ENCODE measurements at regions not wholly inside any gene's neighbourhood (a gene's known extent, or its start where the extent isn't known, plus 50 kb on each side); places are given as distances from the start of the nearest gene placed in this dataset.
"Not testable (repeated sequence)": the region's sequence is repeated elsewhere in the genome, so short reads cannot be mapped to it uniquely, and the experiment has no call there.

DNA sequence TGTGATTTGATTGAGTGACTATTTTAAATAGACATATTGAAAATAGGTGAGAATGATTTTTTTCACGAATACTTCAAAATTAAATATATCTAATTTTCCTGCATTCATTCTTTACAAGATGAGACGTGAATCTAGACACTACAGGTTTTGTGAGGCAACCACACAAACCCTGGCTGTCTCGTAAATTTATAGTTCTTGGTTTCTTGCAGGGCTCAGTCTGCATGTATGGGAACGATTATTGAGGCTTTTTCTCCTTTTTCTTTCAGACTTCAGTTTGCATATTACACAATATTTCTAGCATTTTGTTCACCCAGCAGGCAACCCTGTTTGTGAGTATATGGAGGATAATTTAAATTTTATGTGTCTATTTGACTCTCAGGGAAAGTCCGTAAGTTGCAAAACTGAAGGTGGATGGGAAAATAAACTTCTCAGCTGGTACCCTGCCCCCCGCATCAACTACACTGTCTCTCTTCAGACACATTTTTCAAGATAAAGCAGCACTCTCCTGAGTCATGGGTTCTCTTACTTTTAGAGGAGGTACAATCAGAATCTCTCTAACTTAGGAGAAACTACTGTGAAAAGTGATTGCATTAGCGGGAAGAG lies 1349.3 kb downstream of the GRIK2 start:
- in situ Hi-C loops (cut with HindIII; ENCODE audit: low pct_unique_long_range_greater_than_20kb, low sequenced_read_pairs) = no loop called here
- no peak for DNase-seq (ENCODE audit: low read depth)

DNA sequence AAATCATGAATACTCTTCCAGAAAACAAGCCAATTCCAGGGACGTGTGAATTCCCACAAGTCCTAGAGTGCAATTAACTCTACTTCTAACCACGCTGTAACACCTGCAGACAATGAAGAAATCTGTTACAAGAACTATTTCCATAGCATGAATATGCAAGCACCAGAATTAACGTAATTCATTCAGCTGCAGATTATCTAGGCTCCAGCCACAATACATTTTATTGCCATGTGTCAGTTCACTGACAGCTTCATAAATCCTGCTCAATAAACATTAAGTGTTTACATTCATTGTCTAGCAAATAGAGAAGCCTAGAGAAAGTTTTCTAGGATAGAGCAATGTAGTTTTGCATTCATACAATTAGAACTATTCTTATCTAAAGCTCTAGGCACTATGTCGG lies 1348.5 kb downstream of the GRIK2 start:
- no peak for DNase-seq (ENCODE audit: low read depth)

DNA sequence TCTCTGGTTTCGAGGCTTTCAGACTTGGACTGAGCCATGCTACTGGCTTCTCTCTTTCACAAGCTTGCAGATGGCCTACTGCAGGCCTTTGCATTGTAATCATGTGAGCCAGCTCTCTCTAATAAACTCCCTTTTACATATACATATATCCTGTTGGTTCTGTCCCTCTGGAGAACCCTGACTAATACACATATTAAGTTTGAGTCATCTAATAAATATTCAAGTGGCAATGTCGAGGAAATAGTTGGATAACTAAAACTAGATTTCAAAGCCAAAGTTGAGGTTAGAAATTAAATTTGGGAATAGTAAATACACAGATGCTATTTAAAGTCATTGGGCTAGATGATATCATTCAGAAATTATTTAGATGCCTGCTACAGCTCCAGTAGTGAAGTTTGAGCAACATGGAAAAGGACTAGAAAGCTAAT lies 1343.4 kb downstream of the GRIK2 start:
- no peak for DNase-seq (ENCODE audit: low read depth)
- in situ Hi-C loops (cut with HindIII; ENCODE audit: low pct_unique_long_range_greater_than_20kb, low sequenced_read_pairs) = no loop called here

More for the DNA sequence above, 1348.5 kb downstream of the GRIK2 start:
- in situ Hi-C loops (cut with HindIII; ENCODE audit: low pct_unique_long_range_greater_than_20kb, low sequenced_read_pairs) = no loop called here

DNA sequence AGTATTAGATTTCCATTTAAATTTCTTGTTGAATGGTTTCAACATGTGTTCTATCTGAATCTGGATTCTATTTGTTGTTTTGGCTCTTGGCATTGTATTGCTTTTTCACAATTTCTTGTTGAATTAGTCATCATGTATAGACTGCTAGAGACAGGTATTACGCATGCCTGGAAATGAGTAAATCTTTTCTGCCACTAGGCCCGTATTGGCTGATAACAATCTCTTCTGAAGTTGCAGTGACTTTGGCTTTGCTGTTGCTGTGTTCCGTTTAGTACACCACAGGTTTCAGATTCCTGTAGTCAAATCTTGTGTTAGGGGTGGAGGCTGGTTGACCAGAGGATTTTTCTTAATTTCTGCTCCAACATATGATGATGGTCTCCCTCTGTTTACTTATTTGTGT lies 1339.4 kb downstream of the GRIK2 start:
- in situ Hi-C loops (cut with HindIII; ENCODE audit: low pct_unique_long_range_greater_than_20kb, low sequenced_read_pairs) = no loop called here
- no peak for DNase-seq (ENCODE audit: low read depth)

DNA sequence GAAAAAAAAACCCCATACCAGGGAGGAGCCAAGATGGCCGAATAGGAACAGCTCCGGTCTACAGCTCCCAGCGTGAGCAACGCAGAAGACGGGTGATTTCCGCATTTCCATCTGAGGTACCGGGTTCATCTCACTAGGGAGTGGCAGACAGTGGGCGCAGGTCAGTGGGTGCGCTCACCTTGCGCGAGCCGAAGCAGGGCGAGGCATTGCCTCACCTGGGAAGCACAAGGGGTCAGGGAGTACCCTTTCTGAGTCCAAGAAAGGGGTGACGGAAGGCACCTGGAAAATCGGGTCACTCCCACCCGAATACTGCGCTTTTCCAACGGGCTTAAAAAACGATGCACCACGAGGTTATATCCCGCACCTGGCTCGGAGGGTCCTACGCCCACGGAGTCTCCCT lies 1328.6 kb downstream of the GRIK2 start:
- in situ Hi-C loops (cut with HindIII; ENCODE audit: low pct_unique_long_range_greater_than_20kb, low sequenced_read_pairs); DNase-seq (ENCODE audit: low read depth): not testable (repeated sequence)

DNA sequence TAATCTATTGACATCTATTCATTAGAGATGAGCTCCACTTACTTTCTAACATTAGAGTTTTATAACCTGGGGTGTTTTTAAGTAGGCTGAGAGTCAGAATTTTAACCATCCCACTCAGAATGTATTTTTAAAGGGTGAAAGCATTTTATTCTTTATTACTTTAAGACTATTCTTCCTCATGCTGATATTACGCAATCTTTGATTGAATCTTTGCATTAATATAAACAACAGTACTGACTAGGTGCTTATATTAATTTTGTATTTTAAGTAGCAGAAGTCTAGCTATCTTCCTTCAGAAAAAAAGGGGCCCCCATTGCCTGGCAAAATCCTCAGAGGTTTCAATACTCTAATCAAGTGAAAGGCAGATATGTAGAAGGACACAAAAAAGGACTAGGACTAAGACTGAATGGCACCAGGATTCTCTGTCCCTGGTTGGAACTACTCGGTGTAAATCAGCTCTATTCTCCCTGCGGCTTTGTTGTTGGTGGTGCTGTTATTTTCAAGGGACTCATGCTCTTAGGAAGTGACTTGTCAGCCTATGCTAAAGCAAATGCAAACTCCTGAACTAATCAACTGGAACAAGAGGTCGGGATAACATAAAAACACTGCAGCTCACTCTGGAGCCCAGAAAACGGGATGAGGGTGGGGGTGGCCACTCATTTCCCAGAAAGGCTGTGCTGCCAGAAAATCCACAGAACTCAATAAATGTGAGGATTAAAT lies 1324.4 kb downstream of the GRIK2 start:
- in situ Hi-C loops (cut with HindIII; ENCODE audit: low pct_unique_long_range_greater_than_20kb, low sequenced_read_pairs) = no loop called here

DNA sequence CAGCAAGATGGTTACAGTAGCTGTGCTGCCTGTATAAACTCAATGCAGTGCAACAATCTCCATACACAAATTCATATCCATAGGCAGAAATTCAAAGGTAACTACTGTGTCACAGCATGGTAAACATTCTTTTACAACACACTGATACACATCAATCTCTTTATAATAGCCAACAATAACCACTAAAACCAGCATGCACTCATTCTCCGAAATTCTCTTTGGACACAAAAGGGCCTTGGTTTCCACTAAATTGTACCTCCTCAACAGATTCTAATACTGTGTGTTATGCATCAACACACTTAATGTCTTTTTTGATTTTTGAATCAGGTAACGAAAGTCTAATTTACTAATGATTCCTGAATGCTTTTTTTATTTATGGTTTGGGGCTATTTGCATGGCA lies 1323.7 kb downstream of the GRIK2 start:
- no peak for DNase-seq (ENCODE audit: low read depth)
- in situ Hi-C loops (cut with HindIII; ENCODE audit: low pct_unique_long_range_greater_than_20kb, low sequenced_read_pairs) = no loop called here

More for the DNA sequence above, 1324.4 kb downstream of the GRIK2 start:
- DNase-seq (ENCODE audit: low read depth) = no peak

DNA sequence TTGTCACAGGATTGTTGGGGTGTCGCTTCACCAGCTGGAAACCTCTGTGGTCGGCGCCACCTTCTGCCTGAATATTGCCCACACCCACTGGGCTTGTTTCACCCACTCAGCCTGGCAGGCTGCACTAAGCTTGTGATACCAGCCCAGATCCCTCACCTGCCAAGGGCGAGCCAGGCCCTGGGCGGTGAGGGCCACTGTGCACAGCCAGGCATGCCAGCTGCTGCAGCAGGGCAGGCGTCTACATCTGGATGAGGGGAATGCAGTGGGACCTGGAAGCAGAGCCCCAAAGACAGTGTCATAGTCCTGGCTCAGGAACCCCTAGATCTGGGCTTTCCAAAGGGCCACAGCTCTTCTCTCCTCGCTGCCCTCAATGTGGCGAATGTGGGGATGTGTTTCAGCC lies 1307.5 kb downstream of the GRIK2 start:
- in situ Hi-C loops (cut with HindIII; ENCODE audit: low pct_unique_long_range_greater_than_20kb, low sequenced_read_pairs) = no loop called here
- no peak for DNase-seq (ENCODE audit: low read depth)

DNA sequence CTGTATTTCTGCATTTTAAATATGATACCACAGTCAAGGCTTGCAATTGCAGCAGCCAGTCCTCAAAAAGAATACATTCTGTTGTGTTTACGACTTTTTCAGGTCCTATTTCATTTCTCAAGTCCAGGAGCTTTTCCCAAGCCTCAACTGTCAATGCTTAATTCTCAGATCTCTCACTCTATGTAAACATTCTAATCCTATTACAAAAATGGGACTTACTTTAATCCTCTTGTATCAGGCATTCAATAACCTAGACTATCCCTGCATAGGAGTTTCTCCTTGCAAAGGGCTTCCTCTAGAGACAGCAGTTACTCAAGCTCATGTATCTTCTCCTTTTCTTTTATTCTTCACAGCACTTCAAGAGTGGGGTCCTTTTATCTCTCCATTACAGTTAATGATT lies 1293.0 kb downstream of the GRIK2 start:
- in situ Hi-C loops (cut with HindIII; ENCODE audit: low pct_unique_long_range_greater_than_20kb, low sequenced_read_pairs) = no loop called here
- DNase-seq (ENCODE audit: low read depth) = no peak

DNA sequence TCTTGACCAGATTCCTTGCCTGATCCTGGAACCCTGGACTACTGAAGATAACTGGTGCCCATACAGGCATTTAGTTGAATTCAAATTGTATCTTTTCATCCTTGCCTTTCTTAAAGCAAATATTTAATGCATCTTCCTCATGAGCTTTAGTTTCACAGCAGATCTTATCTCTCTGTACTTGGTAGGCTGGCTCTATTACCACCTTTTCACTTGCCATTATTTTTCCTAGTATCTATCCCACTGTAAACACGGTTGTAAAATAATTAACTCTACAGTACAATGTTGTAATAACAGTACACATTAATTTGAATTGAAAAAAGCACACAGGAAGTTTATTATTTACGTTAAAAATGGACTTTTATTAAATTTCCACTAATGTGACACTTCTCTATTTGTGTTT lies 1286.9 kb downstream of the GRIK2 start:
- in situ Hi-C loops (cut with HindIII; ENCODE audit: low pct_unique_long_range_greater_than_20kb, low sequenced_read_pairs) = no loop called here
- DNase-seq (ENCODE audit: low read depth) = no peak

DNA sequence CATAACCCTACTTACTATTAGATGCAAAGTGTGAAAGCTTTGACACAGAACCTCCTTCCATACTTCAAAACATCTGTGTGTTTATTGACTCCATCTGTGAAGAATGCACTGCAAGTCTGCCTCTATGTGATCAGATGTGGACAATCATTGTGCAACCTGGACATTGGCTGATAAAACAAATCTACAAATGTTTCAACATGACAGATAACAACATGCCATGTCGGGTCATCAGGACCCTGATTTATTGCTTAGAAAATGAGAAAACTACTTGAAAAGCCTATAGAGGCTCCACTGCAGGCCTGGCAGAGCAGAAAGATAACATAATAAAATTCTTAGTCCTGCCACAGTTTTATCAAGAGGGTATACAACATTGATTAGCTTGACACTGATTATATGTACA lies 1286.4 kb downstream of the GRIK2 start:
- in situ Hi-C loops (cut with HindIII; ENCODE audit: low pct_unique_long_range_greater_than_20kb, low sequenced_read_pairs) = no loop called here

DNA sequence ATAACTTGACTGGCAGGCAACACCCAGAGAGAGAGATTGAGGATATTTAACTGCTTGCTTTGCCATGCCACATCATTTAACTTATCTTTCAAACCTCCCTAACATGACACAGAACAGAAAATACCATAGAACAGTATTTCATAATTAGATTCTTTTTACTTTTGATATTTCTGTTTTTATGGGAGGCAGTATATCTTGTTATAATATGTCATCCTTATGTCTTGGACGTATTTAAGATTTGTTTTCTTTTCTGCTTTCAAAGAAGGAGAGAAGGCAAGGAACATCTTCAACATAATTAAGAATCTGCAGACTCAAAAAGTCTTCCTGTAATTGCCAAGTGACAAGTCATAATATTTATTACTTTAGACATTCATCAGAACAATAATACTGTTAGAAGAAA lies 1283.7 kb downstream of the GRIK2 start:
- in situ Hi-C loops (cut with HindIII; ENCODE audit: low pct_unique_long_range_greater_than_20kb, low sequenced_read_pairs) = no loop called here
- DNase-seq (ENCODE audit: low read depth) = no peak

More for the DNA sequence above, 1286.4 kb downstream of the GRIK2 start:
- DNase-seq (ENCODE audit: low read depth) = no peak

DNA sequence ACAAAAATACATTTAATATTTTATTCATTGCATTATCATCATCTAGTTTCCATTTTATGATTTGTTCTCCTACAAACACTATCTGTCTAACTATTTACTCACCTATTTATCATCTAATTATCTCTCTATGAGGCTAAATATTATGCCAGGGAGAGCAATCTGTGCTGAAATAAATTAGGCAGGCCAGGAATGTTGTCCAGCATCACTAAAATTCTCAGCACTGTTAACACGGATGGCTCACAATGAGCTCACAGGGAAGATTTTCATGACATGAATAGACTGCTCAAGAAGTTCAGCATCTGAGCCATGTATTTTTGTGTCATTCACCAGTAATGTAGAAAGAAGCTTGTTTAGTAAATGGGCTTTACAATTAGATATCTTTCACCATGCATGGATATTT lies 1277.2 kb downstream of the GRIK2 start:
- DNase-seq (ENCODE audit: low read depth) = no peak
- in situ Hi-C loops (cut with HindIII; ENCODE audit: low pct_unique_long_range_greater_than_20kb, low sequenced_read_pairs) = no loop called here

DNA sequence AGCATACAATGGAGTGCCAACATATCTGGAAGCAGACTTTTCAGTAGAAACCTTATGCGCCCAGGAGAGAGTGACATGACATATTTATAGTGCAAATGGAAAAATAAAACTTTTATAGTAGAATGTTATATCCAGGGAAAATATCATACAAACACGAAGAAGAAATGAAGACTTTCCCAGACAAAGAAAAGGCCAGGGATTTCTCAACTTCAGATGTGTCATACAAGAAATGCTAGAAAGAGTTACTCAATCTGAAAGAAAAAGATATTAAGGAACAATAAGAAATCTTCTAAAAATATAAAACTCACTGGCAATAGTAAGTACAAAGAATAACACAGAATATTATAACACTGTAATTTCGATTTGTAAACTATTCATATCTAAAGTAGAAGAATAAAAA lies 1269.3 kb downstream of the GRIK2 start:
- in situ Hi-C loops (cut with HindIII; ENCODE audit: low pct_unique_long_range_greater_than_20kb, low sequenced_read_pairs) = no loop called here

DNA sequence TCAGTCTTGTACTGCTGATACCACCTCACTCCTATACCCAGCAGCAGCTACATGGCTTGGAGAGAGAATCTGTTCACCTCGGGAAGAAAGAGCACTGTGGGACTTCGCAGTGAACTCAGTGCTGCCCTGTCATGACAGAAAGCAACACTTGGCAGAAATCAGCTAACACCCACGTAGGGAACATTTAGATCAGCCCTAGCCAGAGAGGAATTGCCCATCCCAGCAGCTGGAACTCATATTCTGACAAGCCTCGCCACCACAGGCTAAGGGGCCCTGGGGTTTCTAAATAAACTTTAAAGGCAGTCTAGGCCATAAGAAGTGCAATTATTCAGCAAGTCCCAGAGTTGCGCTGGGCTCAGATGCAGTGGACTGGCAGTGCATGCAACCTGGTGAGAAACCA lies 1266.8 kb downstream of the GRIK2 start:
- in situ Hi-C loops (cut with HindIII; ENCODE audit: low pct_unique_long_range_greater_than_20kb, low sequenced_read_pairs) = no loop called here

More for the DNA sequence above, 1269.3 kb downstream of the GRIK2 start:
- no peak for DNase-seq (ENCODE audit: low read depth)

DNA sequence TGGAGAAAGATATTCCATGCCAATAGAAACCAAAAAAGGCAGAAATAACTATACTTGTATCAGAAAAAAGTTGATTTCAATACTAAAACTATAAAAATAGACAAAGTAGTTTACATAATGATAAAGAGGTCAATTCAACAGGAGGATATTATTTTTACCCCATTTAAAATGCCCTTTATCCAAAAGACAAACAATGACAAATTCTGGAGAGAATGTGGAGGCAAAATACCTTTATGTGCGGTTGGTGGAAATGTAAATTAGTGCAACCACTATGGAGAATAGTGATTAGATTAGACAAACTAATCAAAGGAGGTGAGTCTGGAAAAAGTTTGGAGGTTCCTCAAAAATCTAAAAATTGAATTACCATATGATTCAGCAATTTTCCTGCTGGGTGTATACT lies 1262.3 kb downstream of the GRIK2 start:
- no peak for DNase-seq (ENCODE audit: low read depth)
- in situ Hi-C loops (cut with HindIII; ENCODE audit: low pct_unique_long_range_greater_than_20kb, low sequenced_read_pairs) = no loop called here

More for the DNA sequence above, 1266.8 kb downstream of the GRIK2 start:
- no peak for DNase-seq (ENCODE audit: low read depth)

DNA sequence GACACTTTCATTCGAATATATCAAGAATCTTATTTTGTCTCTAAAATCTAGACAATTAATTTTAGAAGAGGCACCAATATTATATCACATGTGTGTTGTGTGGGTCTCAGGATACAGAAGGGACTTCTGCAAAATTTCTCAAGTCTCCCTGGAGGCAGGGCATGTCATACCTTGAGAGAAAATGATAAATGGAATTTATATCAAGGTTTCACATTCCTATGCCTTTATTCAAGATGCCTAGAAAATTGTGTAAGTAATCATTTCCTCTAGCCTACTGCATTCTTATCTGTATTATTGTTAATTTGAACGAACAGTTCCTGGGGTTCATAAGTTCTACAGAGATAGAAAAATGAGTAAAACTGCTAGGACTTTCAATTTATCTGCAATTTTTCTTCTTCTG lies 1247.9 kb downstream of the GRIK2 start:
- in situ Hi-C loops (cut with HindIII; ENCODE audit: low pct_unique_long_range_greater_than_20kb, low sequenced_read_pairs) = no loop called here
- no peak for DNase-seq (ENCODE audit: low read depth)

DNA sequence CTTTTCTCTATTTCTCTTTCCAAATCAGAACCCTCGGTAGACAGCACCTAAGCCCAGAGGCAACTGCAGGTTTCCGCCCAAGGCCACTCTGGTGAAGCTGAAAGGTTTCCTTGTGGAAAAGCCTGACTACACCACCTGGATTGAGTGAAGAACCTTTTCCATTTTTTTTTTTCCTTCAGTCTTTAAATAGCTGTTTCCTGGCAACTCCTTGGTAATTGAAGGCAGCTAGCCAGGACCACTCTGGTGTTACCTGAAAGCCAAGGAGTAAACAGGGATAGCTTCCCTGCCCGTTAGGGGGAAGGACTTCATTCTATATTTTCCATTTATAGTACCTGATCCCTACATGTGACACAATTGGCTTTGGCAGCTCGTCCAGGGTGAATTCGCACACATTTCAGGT lies 1238.4 kb downstream of the GRIK2 start:
- in situ Hi-C loops (cut with HindIII; ENCODE audit: low pct_unique_long_range_greater_than_20kb, low sequenced_read_pairs) = no loop called here
- no peak for DNase-seq (ENCODE audit: low read depth)

DNA sequence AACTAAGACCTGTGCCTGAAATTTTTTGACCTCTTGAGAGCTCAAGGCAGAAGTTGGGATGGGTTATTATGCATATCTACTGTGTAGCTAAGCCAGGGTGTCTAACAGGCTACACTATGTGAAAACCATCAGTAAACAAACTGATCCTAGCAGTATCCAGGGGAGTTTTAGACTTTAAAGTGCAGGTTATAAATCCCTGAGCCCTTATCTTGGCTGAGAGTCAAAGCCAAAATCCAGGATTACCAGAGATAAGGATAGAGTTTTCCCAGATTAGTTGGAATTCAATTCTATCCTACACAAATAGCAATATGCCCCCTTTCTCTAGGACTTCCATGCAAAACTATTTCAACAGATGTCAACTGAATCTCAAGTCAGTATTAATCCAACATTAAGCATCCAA lies 1229.7 kb downstream of the GRIK2 start:
- in situ Hi-C loops (cut with HindIII; ENCODE audit: low pct_unique_long_range_greater_than_20kb, low sequenced_read_pairs) = no loop called here
- DNase-seq (ENCODE audit: low read depth) = no peak

DNA sequence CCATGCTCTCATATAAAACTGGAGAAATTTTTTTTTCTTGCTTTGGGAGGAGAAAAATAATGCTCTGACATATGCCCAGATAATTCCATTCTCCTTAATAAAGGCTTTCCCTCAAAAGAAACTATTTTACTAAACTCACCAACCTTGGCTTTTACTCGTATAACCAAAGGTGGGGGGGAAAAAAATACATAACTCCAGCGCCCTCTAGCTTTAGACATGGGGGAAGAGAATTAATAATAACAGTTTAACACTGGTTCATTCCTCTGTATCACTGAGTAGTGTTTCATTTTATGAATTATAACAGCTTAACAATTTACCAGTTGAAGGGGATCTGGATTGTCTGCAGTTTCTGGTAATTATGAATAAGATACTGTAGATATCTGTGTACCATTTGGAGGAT lies 1226.1 kb downstream of the GRIK2 start:
- in situ Hi-C loops (cut with HindIII; ENCODE audit: low pct_unique_long_range_greater_than_20kb, low sequenced_read_pairs) = no loop called here
- peak; percentile 6 for DNase-seq (ENCODE audit: low read depth)
